Heart left ventricle (tissue), 16 donors: ENCODE measurements at regions not wholly inside any gene's neighbourhood (a gene's known extent, or its start where the extent isn't known, plus 50 kb on each side); places are given as distances from the start of the nearest gene placed in this dataset.

ENCODE experiments used
- ATAC-seq, 4 donors: fragments of 200-7000 bp; cut with Tn5 transposase; one replicate each; pipeline ENCODE4 v1.9.1; 2020 to 2022; ENCODE audit warnings: moderate library complexity in 4 of 4, mild to moderate bottlenecking in 3 of 4, moderate number of reproducible peaks in 1 of 4
- DNase-seq, 5 donors: peaks; one replicate each; pipeline ENCODE4 v3.0.0-alpha.2; 2020
- H3K27ac ChIP-seq, 12 donors: fragments of 200-600 bp; sonication (generic) in 4 of 12; one replicate each; pipeline versions ENCODE4 v1.5.0 to v1.8.0; 2016 to 2022; ENCODE audit warnings: mild to moderate bottlenecking in 2 of 12
- H3K27me3 ChIP-seq, 9 donors: fragments of 200-600 bp; sonication (generic) in 2 of 9; one replicate each; pipeline versions ENCODE4 v1.5.1 to v1.8.0; 2016 to 2022; ENCODE audit warnings: mild to moderate bottlenecking in 3 of 9
- H3K36me3 ChIP-seq, 9 donors: fragments of 200-600 bp; sonication (generic) in 2 of 9; one replicate each; pipeline versions ENCODE4 v1.5.0 to v1.8.0; 2018 to 2022; ENCODE audit warnings: mild to moderate bottlenecking in 2 of 9
- H3K4me1 ChIP-seq, 12 donors: fragments of 200-600 bp; sonication (generic) in 4 of 12; one replicate each; pipeline versions ENCODE4 v1.5.0 to v1.8.0; 2016 to 2022; ENCODE audit warnings: mild to moderate bottlenecking in 3 of 12
- H3K4me3 ChIP-seq, 12 donors: fragments of 200-600 bp; sonication (generic) in 4 of 12; one replicate each; pipeline versions ENCODE4 v1.5.0 to v1.8.0; 2017 to 2022; ENCODE audit warnings: mild to moderate bottlenecking in 9 of 12, moderate library complexity in 4 of 12
- H3K9me3 ChIP-seq, 12 donors: fragments of 200-600 bp; sonication (generic) in 4 of 12; one replicate each; pipeline versions ENCODE4 v1.5.0 to v1.8.0; 2016 to 2022; ENCODE audit warnings: mild to moderate bottlenecking in 1 of 12
- CTCF ChIP-seq, 12 donors: fragments of 200-600 bp; sonication (generic) in 4 of 12; IDR thresholded peaks; one replicate each; pipeline versions ENCODE4 v1.5.0 to v1.8.0; 2018 to 2022; ENCODE audit warnings: antibody characterized with exemption in 12 of 12, mild to moderate bottlenecking in 5 of 12
- POLR2A ChIP-seq, 2 donors: fragments of 450-650 bp; IDR thresholded peaks; one replicate each; pipeline ENCODE4 v1.6.1; 2017; ENCODE audit warnings: antibody characterized with exemption in 2 of 2, mild to moderate bottlenecking in 2 of 2, moderate library complexity in 2 of 2
- WGBS, 4 donors: extraction: QIAGEN DNeasy Blood & Tissue Kit in 2 of 4; methylation state at CpG; one replicate each; pipeline versions ENCODE4 v1.1.5 to v1.1.7; 2013 to 2018; 5-methylcytosine and 5-hydroxymethylcytosine counted together
- intact Hi-C, 10 donors: fragments of 100-400 bp; cut with DNase I; formaldehyde crosslinking; loops; one replicate each; pipeline versions ENCODE4 v1.11.1 to v1.14.2; 2022
- donor health status: ischemic (EF 13 %, LVEDD 7.1; RV severe dilation, severe dysfunction).
- donor health status: healthy with polysubstance abuse.
- donor health status: DM: no; HTN: yes; CAD: no.
- donor health status: DM: no; HTN: no; CAD: no.
- donor health status: ischemic (EF 25% LVEDD 6.9; RV normal size, moderate dysfunction).
- donor health status: ischemic (EF 25% LVEDD 5.7; RV mildly dilated, moderate dysfunction).
- donor health status: healthy.
- donor health status: DM: yes; HTN: yes; CAD: no.
- donor health status: ischemic (EF 35%, LVEDD 5.7; RV mildly dilated, moderate dysfunction).
- donor health status: nonischemic (EF 11% LVEDD 7.7; RV severe dilation, severe dysfunction).
- donor health status: DM: yes; HTN: yes; CAD: no.
- donor health status: PGD.
- donor health status: ischemic (EF 29% LVEDD 5.4; RV normal size, mild dysfunction).
- donor health status: nonischemic (EF 23%, LVEDD 6.1; RV moderate dilation, normal function).

DNA sequence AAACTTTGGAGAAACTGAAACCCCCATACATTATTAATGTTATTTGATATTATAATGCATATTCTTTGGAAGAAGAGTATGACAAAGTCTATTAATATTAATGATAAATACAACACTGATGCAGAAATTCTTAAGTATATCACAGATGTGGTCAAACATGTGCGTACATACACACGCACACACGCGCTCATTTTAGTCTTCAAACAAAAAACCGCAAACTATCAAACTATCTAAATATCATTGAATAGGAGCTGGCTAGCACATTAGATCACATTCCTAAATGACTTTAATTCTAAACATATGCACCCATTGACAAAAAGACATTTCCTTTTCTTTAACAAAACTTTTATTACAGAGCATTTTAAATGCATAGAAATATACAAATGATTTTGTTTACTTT is 872.7 kb downstream of the SLC16A7 start:
- TF ChIP-seq POLR2A (IDR thresholded peaks at IDR 0.05) (no peak), CTCF (IDR thresholded peaks at IDR 0.05) (no peak)
- Histone ChIP-seq H3K27me3 (peaks cover 0 to 3% (median 0%) of the 10 kb centered on the region in 9 donors), H3K27ac (no peak overlapping the region), H3K4me3 (no peak overlapping the region), H3K4me1 (no peaks in the 10 kb centered on the region), H3K9me3 (no peaks in the 10 kb centered on the region), H3K36me3 (no peaks in the 10 kb centered on the region)
- no peak for DNase-seq
- ATAC-seq = no peak
- WGBS, 4 donors = 96 to 98% (median 97%) methylated on average over 5 of the region's 5 CpGs
- intact Hi-C loops = no loop called here

DNA sequence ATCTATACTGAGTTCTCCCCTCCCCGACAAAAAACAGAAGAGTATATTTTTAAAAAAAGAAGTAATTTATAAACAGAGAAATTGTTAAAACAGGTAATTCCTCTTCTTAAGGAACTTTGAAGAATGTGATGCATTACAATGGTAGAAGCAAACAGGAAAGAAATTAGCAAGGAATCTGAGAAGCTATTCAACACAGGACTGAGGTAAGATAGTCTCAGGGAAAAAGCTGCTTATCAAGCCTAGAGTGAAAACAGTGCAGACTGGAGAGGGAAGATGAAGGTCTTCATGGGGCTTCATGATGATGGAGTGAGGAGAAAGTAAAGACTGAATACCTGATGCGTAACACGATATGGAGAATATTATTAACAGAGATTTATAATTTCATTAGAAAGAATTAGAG is 880.0 kb downstream of the SLC16A7 start:
- 78 to 82% (median 81%) methylated on average over 3 of the region's 3 CpGs for WGBS, 4 donors
- Histone ChIP-seq H3K9me3 (no peaks in the 10 kb centered on the region), H3K36me3 (no peaks in the 10 kb centered on the region), H3K27ac (no peak overlapping the region), H3K4me1 (no peaks in the 10 kb centered on the region), H3K27me3 (no peaks in the 10 kb centered on the region), H3K4me3 (no peak overlapping the region)
- TF ChIP-seq POLR2A (IDR thresholded peaks at IDR 0.05) (no peak), CTCF (IDR thresholded peaks at IDR 0.05) (no peak)
- no peak for ATAC-seq
- intact Hi-C loops = no loop called here
- DNase-seq = no peak

GRCh38 chr12:60487284-60487683 is 891.5 kb downstream of the SLC16A7 start:
- H3K27me3 ChIP-seq = no peaks in the 10 kb centered on the region
- TF ChIP-seq POLR2A (IDR thresholded peaks at IDR 0.05) (no peak), CTCF (IDR thresholded peaks at IDR 0.05) (no peak)
- WGBS, 4 donors = 69 to 83% (median 71%) methylated on average over 1 of the region's 1 CpG
- no peak for ATAC-seq
- DNase-seq = no peak
- no peak overlapping the region for H3K27ac ChIP-seq
- no peaks in the 10 kb centered on the region for H3K4me1 ChIP-seq
- no peak overlapping the region for H3K4me3 ChIP-seq
- intact Hi-C loops = no loop called here
- no peaks in the 10 kb centered on the region for H3K36me3 ChIP-seq
- peaks cover 0 to 8% (median 0%) of the 10 kb centered on the region in 12 donors for H3K9me3 ChIP-seq

DNA sequence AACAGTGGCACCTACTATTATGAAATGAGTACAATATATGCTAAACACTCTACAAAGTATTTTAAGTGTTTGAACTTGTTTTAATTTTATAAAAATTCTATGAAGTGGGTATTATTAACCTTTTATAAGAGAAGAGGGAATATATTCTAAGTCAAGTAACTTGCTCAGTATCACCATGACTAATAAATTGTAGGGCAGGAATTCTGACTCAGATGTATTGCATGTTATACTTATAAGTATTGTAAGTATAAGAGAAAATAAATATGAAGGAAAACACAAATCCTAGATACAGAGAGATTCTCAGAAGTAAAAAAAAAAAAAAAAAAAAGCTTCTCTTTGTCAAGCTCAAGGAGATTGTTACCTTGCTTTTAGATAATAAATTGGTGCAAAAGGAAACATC is 893.2 kb downstream of the SLC16A7 start:
- TF ChIP-seq POLR2A (IDR thresholded peaks at IDR 0.05) (no peak), CTCF (IDR thresholded peaks at IDR 0.05) (no peak)
- Histone ChIP-seq H3K4me3 (no peak overlapping the region), H3K9me3 (no peaks in the 10 kb centered on the region), H3K4me1 (no peaks in the 10 kb centered on the region), H3K27me3 (no peaks in the 10 kb centered on the region), H3K27ac (no peak overlapping the region), H3K36me3 (no peaks in the 10 kb centered on the region)
- intact Hi-C loops = no loop called here
- no peak for DNase-seq
- ATAC-seq = no peak
